HG03432 (cell line): ENCODE measurements at regions not wholly inside any gene's neighbourhood (a gene's known extent, or its start where the extent isn't known, plus 50 kb on each side); places are given as distances from the start of the nearest gene placed in this dataset.
A peak's percentile ranks its signal among the peaks of the same experiment; 100 is the strongest.
"Not testable (repeated sequence)": the region's sequence is repeated elsewhere in the genome, so short reads cannot be mapped to it uniquely, and the experiment has no call there.

ENCODE experiments used
- ATAC-seq: cut with Tn5 transposase; IDR thresholded peaks from one replicate; pipeline ENCODE4 v1.9.1; 2021; ENCODE audit warnings: mild to moderate bottlenecking, moderate library complexity; ENCODE audit not compliant: unreplicated experiment

GRCh38 chr12:31162896-31163560 lies 89.4 kb downstream of the DDX11 start:
- ATAC-seq = not testable (repeated sequence)

GRCh38 chr12:31174293-31174692 lies 100.6 kb downstream of the DDX11 start:
- ATAC-seq = peak; percentile 50

GRCh38 chr12:31177514-31177913 lies 103.9 kb downstream of the DDX11 start:
- ATAC-seq = not testable (repeated sequence)

GRCh38 chr12:31178875-31179274 lies 105.2 kb downstream of the DDX11 start:
- not testable (repeated sequence) for ATAC-seq

GRCh38 chr12:31179627-31180237 lies 106.1 kb downstream of the DDX11 start:
- not testable (repeated sequence) for ATAC-seq

- ATAC-seq = peak; percentile 65
Measured at GRCh38 chr12:31182571-31182970, 108.9 kb downstream of the DDX11 start.

GRCh38 chr12:31183107-31183506 lies 109.4 kb downstream of the DDX11 start:
- ATAC-seq = not testable (repeated sequence)

- not testable (repeated sequence) for ATAC-seq
Measured at GRCh38 chr12:31183899-31184298, 110.2 kb downstream of the DDX11 start.

- not testable (repeated sequence) for ATAC-seq
Measured at GRCh38 chr12:31184667-31185066, 111.0 kb downstream of the DDX11 start.

- peak; percentile 56 for ATAC-seq
Measured at GRCh38 chr12:31192689-31193088, 119.0 kb downstream of the DDX11 start.

GRCh38 chr12:31195620-31196019 lies 122.0 kb downstream of the DDX11 start:
- not testable (repeated sequence) for ATAC-seq

- ATAC-seq = not testable (repeated sequence)
Measured at GRCh38 chr12:31199476-31199875, 125.8 kb downstream of the DDX11 start.

GRCh38 chr12:31201382-31201781 lies 124.6 kb downstream of the SINHCAF start:
- ATAC-seq = no peak

GRCh38 chr12:31203261-31203660 lies 122.7 kb downstream of the SINHCAF start:
- no peak for ATAC-seq

- peak; percentile 95 for ATAC-seq
Measured at GRCh38 chr12:31205054-31205453, 120.9 kb downstream of the SINHCAF start.

- ATAC-seq = no peak
Measured at GRCh38 chr12:31206038-31206670, 119.8 kb downstream of the SINHCAF start.

- no peak for ATAC-seq
Measured at GRCh38 chr12:31207799-31208465, 118.0 kb downstream of the SINHCAF start.

GRCh38 chr12:31210104-31210503 lies 115.8 kb downstream of the SINHCAF start:
- ATAC-seq = no peak

GRCh38 chr12:31210541-31210940 lies 115.4 kb downstream of the SINHCAF start:
- no peak for ATAC-seq

- no peak for ATAC-seq
Measured at GRCh38 chr12:31214626-31215517, 111.1 kb downstream of the SINHCAF start.
